WTC11 (cell line): ENCODE measurements at regions not wholly inside any gene's neighbourhood (a gene's known extent, or its start where the extent isn't known, plus 50 kb on each side); places are given as distances from the start of the nearest gene placed in this dataset.
A peak's percentile ranks its signal among the peaks of the same experiment; 100 is the strongest.

Experiments
- ATAC-seq: fragments of 200-7000 bp; cut with Tn5 transposase; 2 replicates; pipeline ENCODE4 v1.10.0; 2021; ENCODE audit warnings: mild to moderate bottlenecking, moderate library complexity
- CTCF ChIA-PET: fragments of 300-600 bp; sonication (Branson Sonifier 250); formaldehyde crosslinking; loops from one replicate; lab custom pipeline; 2021; ENCODE audit warnings: antibody characterized with exemption; lab: Charles Lee
- POLR2A ChIA-PET: fragments of 350-600 bp; sonication (Branson Sonifier 250); formaldehyde crosslinking; loops from one replicate; lab custom pipeline; 2021; ENCODE audit warnings: antibody characterized with exemption; lab: Charles Lee
- DNase-seq: peaks from one replicate; pipeline ENCODE4 v3.0.0; 2021; ENCODE audit warnings: low spot score
- H3K27ac Mint-ChIP-seq: 2 replicates; pipeline ENCODE4 v1.8.0; 2021; ENCODE audit warnings: mixed read lengths
- H3K27me3 Mint-ChIP-seq: 2 replicates; pipeline ENCODE4 v1.8.0; 2021; ENCODE audit warnings: low read depth, mild to moderate bottlenecking, moderate library complexity, mixed read lengths
- H3K36me3 Mint-ChIP-seq: 2 replicates; pipeline ENCODE4 v1.8.0; 2021; ENCODE audit warnings: mixed read lengths
- H3K4me1 Mint-ChIP-seq: 2 replicates; pipeline ENCODE4 v1.8.0; 2022; ENCODE audit warnings: mixed read lengths
- H3K4me3 Mint-ChIP-seq: 2 replicates; pipeline ENCODE4 v1.8.0; 2021; ENCODE audit warnings: mild to moderate bottlenecking, moderate library complexity, mixed read lengths
- H3K9me3 Mint-ChIP-seq: 2 replicates; pipeline ENCODE4 v1.8.0; 2021; ENCODE audit warnings: mixed read lengths
- ATF3 ChIP-seq: sonication (generic); formaldehyde crosslinking; conservative IDR thresholded peaks from 2 replicates; pipeline ENCODE4 v1.8.1; 2022; ENCODE audit warnings: mild to moderate bottlenecking, missing genetic modification reagents
- CDX4 ChIP-seq: fragments of 250-450 bp; sonication (Bioruptor Pico); IDR thresholded peaks from 2 replicates; pipeline ENCODE4 v1.9.0; 2021; ENCODE audit warnings: moderate library complexity, mild to moderate bottlenecking, inconsistent platforms, borderline replicate concordance
- CREM ChIP-seq: sonication (generic); formaldehyde crosslinking; IDR thresholded peaks from 2 replicates; pipeline ENCODE4 v1.8.1; 2022; ENCODE audit warnings: mild to moderate bottlenecking, missing genetic modification reagents, moderate library complexity
- ETV6 ChIP-seq: sonication (generic); formaldehyde crosslinking; IDR thresholded peaks from 2 replicates; pipeline ENCODE4 v1.8.1; 2022; ENCODE audit warnings: mild to moderate bottlenecking, missing genetic modification reagents
- FOXP1 ChIP-seq: sonication (generic); formaldehyde crosslinking; IDR thresholded peaks from 2 replicates; pipeline ENCODE4 v1.8.0; 2022; ENCODE audit warnings: missing genetic modification reagents, mild to moderate bottlenecking, moderate library complexity, borderline replicate concordance
- JUN ChIP-seq: sonication (generic); formaldehyde crosslinking; IDR thresholded peaks from 2 replicates; pipeline ENCODE4 v1.8.0; 2023; ENCODE audit warnings: mild to moderate bottlenecking, missing genetic modification reagents
- NFYB ChIP-seq: sonication (generic); formaldehyde crosslinking; conservative IDR thresholded peaks from 2 replicates; pipeline ENCODE4 v1.8.0; 2022; ENCODE audit warnings: low read depth, missing genetic modification reagents
- NR1H2 ChIP-seq: sonication (generic); formaldehyde crosslinking; IDR thresholded peaks from 2 replicates; pipeline ENCODE4 v1.9.0; 2021; ENCODE audit warnings: mild to moderate bottlenecking, moderate library complexity, missing genetic modification reagents
- NR3C1 ChIP-seq: sonication (generic); formaldehyde crosslinking; conservative IDR thresholded peaks from 2 replicates; pipeline ENCODE4 v1.8.1; 2023; ENCODE audit warnings: low read depth, mild to moderate bottlenecking, missing genetic modification reagents
- PRDM15 ChIP-seq: sonication (generic); formaldehyde crosslinking; IDR thresholded peaks from 2 replicates; pipeline ENCODE4 v1.8.0; 2022; ENCODE audit warnings: missing genetic modification reagents
- RORB ChIP-seq: fragments of 250-450 bp; sonication (Bioruptor Pico); IDR thresholded peaks from 2 replicates; pipeline ENCODE4 v1.9.0; 2021; ENCODE audit warnings: mild to moderate bottlenecking
- TCF7 ChIP-seq: sonication (generic); formaldehyde crosslinking; IDR thresholded peaks from 2 replicates; pipeline ENCODE4 v1.8.0; 2022; ENCODE audit warnings: mild to moderate bottlenecking, low read depth, missing genetic modification reagents, moderate library complexity
- USF1 ChIP-seq: sonication (generic); formaldehyde crosslinking; IDR thresholded peaks from 2 replicates; pipeline ENCODE4 v1.8.0; 2022; ENCODE audit warnings: mild to moderate bottlenecking, missing genetic modification reagents
- ZNF121 ChIP-seq: sonication (generic); formaldehyde crosslinking; IDR thresholded peaks from 2 replicates; pipeline ENCODE4 v1.8.0; 2023; ENCODE audit warnings: missing genetic modification reagents
- ZNF532 ChIP-seq: fragments of 250-450 bp; sonication (Bioruptor Pico); IDR thresholded peaks from 2 replicates; pipeline ENCODE4 v1.9.0; 2021; ENCODE audit warnings: mild to moderate bottlenecking, borderline replicate concordance
- ZNF671 ChIP-seq: fragments of 250-450 bp; sonication (Bioruptor Pico); IDR thresholded peaks from 2 replicates; pipeline ENCODE4 v1.8.0; 2021; ENCODE audit warnings: mild to moderate bottlenecking

GRCh38 chr4:32551943-32552342 is 1831.8 kb downstream of the PCDH7 start:
- Mint-ChIP-seq H3K4me1 (no peaks in the 10 kb centered on the region), H3K27ac (no peak overlapping the region), H3K4me3 (no peak overlapping the region), H3K36me3 (no peaks in the 10 kb centered on the region), H3K9me3 (no peaks in the 10 kb centered on the region)
- no peak for ATAC-seq
- CTCF ChIA-PET = no interaction called here
- DNase-seq = no peak
- POLR2A ChIA-PET = no interaction called here
- TF ChIP-seq CDX4 = no peak
- TF ChIP-seq ZNF121 = no peak
- no peak for TF ChIP-seq ATF3
- no peak for TF ChIP-seq TCF7 (CRISPR knock-in tag)
- no peak for TF ChIP-seq JUN
- no peak for TF ChIP-seq FOXP1 (CRISPR knock-in tag)
- TF ChIP-seq USF1 = no peak
- no peak for TF ChIP-seq ZNF671
- TF ChIP-seq, all 79 proteins: peak for 0
- H3K27me3 Mint-ChIP-seq = no peaks in the 10 kb centered on the region

DNA sequence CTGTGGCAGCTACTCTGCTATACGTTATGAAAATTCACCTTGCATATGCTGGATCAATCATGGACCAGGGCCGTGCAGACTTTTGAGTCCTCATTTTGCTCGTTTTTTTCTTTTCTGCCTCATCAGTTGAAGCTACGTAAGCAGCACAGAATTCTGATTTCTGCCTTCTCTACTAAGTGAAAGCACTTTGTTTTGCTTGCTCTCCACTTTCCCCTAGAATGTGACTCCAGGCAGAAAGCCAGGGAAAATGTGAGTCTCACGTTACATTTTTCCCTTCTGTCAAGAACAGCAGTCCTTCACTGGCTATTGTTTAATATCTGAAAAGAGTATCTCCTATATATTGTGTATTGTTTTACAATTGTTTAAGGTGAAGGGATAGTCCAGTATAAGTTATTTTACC is 1840.1 kb downstream of the PCDH7 start:
- TF ChIP-seq CREM (no peak), ZNF532 (CRISPR knock-in tag) (no peak), RORB (CRISPR knock-in tag) (no peak), NR3C1 (no peak)
- no peak overlapping the region for H3K4me3 Mint-ChIP-seq
- no peaks in the 10 kb centered on the region for H3K9me3 Mint-ChIP-seq
- CTCF ChIA-PET = no interaction called here
- ATAC-seq (no peak), DNase-seq (no peak)
- H3K36me3 Mint-ChIP-seq = no peaks in the 10 kb centered on the region
- no peaks in the 10 kb centered on the region for H3K27me3 Mint-ChIP-seq
- peaks cover 14% of the 10 kb centered on the region for H3K4me1 Mint-ChIP-seq
- H3K27ac Mint-ChIP-seq = peak overlapping the region; percentile 90
- POLR2A ChIA-PET = no interaction called here

DNA sequence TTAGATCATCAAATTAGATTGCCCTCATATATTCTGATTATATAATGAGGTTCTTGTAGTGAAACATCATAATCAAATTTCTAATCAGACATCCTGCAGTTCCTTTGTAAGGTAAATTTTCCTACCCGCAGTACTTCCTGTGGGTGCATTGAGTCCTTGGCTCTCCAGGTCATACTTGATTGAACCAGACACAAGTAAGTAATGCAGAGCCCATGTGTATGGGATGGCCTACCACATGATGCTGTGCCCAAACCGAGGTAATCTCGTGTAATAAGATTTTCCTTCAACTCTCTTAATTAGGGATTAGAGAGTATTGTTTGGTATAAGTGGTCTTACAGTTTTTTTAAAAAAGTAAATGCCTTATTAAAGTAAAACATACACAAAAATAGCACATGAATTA is 1841.8 kb downstream of the PCDH7 start:
- no peak for TF ChIP-seq PRDM15 (CRISPR knock-in tag)
- TF ChIP-seq NFYB (CRISPR knock-in tag) = no peak
- TF ChIP-seq NR1H2 (CRISPR knock-in tag) = no peak
- TF ChIP-seq ETV6 (CRISPR knock-in tag) = no peak
- TF ChIP-seq FOXP1 (CRISPR knock-in tag) = no peak
- DNase-seq = no peak
- POLR2A ChIA-PET = no interaction called here

More for the DNA sequence above, 1841.8 kb downstream of the PCDH7 start:
- H3K27ac Mint-ChIP-seq = no peak overlapping the region
- H3K4me1 Mint-ChIP-seq = peaks cover 17% of the 10 kb centered on the region
- CTCF ChIA-PET = no interaction called here
- H3K27me3 Mint-ChIP-seq = no peaks in the 10 kb centered on the region
- ATAC-seq = peak; percentile 76
- H3K4me3 Mint-ChIP-seq = no peak overlapping the region
- H3K36me3 Mint-ChIP-seq = no peaks in the 10 kb centered on the region
- H3K9me3 Mint-ChIP-seq = no peaks in the 10 kb centered on the region
